ENCODE measurements at regions not wholly inside any gene's neighbourhood (a gene's known extent, or its start where the extent isn't known, plus 50 kb on each side); places are given as distances from the start of the nearest gene placed in this dataset.

DNA sequence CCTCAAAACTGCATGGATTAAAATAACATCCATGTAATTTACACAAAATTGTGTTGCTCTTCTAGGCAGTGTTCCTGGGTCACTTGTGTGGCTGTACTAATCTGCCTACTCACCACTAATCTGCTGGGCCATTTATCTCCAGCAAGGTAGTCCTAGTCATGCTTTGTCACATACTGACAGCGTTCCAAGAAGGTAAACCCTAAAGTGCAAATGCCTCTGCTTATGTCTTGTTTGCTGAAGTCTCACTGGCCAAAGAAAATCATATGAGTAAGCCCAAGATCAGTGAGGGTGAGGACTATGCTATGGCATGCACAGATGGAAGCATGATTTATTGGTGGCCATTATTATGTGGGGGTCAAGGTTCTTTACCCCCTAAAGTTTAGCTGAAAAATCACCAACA is 630.2 kb upstream of the LUZP2 start:
- no peaks in the 10 kb centered on the region for H4K20me1 ChIP-seq (ENCODE audit: control insufficient read depth, extremely low read depth, insufficient read depth, low read length)
- peak in 1 of 2 donors; percentile 50 for DNase-seq (ENCODE audit: low read depth in 2 of 2)

DNA sequence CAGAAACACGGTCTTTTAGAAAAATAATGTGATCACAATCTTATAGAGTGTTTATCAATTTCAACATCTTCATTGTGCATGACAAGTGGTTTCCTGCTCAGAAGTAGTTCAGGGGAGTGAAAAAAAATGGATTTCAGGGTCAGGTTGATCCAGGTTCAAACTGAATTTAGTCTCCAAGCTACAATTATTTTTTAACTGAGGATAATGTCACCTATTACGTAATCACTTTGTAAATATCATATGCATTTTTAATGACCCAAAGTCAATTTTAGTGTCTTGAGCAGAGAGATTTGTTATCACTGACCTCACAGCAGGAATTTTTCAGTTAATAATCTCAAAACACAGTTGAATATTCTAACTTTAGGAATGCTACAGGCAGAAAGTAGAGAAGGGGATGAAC is 627.2 kb upstream of the LUZP2 start:
- no peaks in the 10 kb centered on the region for H4K20me1 ChIP-seq (ENCODE audit: control insufficient read depth, extremely low read depth, insufficient read depth, low read length)
- DNase-seq (ENCODE audit: low read depth in 2 of 2): no peak
- no peaks in the 10 kb centered on the region for H3K27me3 ChIP-seq (ENCODE audit: control insufficient read depth, insufficient read depth, low read length)
- no peaks in the 10 kb centered on the region for H3K9me3 ChIP-seq (ENCODE audit: control insufficient read depth, insufficient read depth, low read depth, low read length)
- no peaks in the 10 kb centered on the region for H3K79me2 ChIP-seq (ENCODE audit: control insufficient read depth, insufficient read depth, low read length)
- no peak for TF ChIP-seq EZH2 (IDR thresholded peaks at IDR 0.05; ENCODE audit: low read length, missing control alignments)
- TF ChIP-seq, protein P1, sequence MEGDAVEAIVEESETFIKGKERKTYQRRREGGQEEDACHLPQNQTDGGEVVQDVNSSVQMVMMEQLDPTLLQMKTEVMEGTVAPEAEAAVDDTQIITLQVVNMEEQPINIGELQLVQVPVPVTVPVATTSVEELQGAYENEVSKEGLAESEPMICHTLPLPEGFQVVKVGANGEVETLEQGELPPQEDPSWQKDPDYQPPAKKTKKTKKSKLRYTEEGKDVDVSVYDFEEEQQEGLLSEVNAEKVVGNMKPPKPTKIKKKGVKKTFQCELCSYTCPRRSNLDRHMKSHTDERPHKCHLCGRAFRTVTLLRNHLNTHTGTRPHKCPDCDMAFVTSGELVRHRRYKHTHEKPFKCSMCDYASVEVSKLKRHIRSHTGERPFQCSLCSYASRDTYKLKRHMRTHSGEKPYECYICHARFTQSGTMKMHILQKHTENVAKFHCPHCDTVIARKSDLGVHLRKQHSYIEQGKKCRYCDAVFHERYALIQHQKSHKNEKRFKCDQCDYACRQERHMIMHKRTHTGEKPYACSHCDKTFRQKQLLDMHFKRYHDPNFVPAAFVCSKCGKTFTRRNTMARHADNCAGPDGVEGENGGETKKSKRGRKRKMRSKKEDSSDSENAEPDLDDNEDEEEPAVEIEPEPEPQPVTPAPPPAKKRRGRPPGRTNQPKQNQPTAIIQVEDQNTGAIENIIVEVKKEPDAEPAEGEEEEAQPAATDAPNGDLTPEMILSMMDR (conservative IDR thresholded peaks at IDR 0.05 in 1 of 2, IDR thresholded peaks at IDR 0.05 in 1 of 2; ENCODE audit: low read depth in 1 of 2, low read length in 2 of 2): no peak
- H3K36me3 ChIP-seq (ENCODE audit: control insufficient read depth, insufficient read depth, low read length): no peaks in the 10 kb centered on the region
- no peak overlapping the region for H3K9ac ChIP-seq (ENCODE audit: insufficient read depth, low read length)
- no peak overlapping the region for H2AFZ ChIP-seq (ENCODE audit: low read length)
- no peak overlapping the region for H3K4me3 ChIP-seq (replicated peaks in 1 of 4; ENCODE audit: control extremely low read depth in 1 of 4, insufficient read depth in 1 of 4, low read depth in 3 of 4, low read length in 4 of 4)
- H3K4me1 ChIP-seq (ENCODE audit: control insufficient read depth, extremely low read depth, insufficient read depth, low read length): no peaks in the 10 kb centered on the region
- no peak overlapping the region for H3K27ac ChIP-seq (ENCODE audit: insufficient read depth, low read length)
- no peak overlapping the region for H3K4me2 ChIP-seq (ENCODE audit: extremely low read depth, insufficient read depth, low read length)

More for the DNA sequence above, 630.2 kb upstream of the LUZP2 start:
- no peak overlapping the region for H3K9ac ChIP-seq (ENCODE audit: insufficient read depth, low read length)
- no peak overlapping the region for H3K27ac ChIP-seq (ENCODE audit: insufficient read depth, low read length)
- H3K4me1 ChIP-seq (ENCODE audit: control insufficient read depth, extremely low read depth, insufficient read depth, low read length): no peaks in the 10 kb centered on the region
- no peak for TF ChIP-seq EZH2 (IDR thresholded peaks at IDR 0.05; ENCODE audit: low read length, missing control alignments)
- H2AFZ ChIP-seq (ENCODE audit: low read length): no peak overlapping the region
- H3K27me3 ChIP-seq (ENCODE audit: control insufficient read depth, insufficient read depth, low read length): no peaks in the 10 kb centered on the region
- H3K79me2 ChIP-seq (ENCODE audit: control insufficient read depth, insufficient read depth, low read length): no peaks in the 10 kb centered on the region
- no peak overlapping the region for H3K4me2 ChIP-seq (ENCODE audit: extremely low read depth, insufficient read depth, low read length)
- H3K4me3 ChIP-seq (replicated peaks in 1 of 4; ENCODE audit: control extremely low read depth in 1 of 4, insufficient read depth in 1 of 4, low read depth in 3 of 4, low read length in 4 of 4): no peak overlapping the region
- no peaks in the 10 kb centered on the region for H3K36me3 ChIP-seq (ENCODE audit: control insufficient read depth, insufficient read depth, low read length)
- no peaks in the 10 kb centered on the region for H3K9me3 ChIP-seq (ENCODE audit: control insufficient read depth, insufficient read depth, low read depth, low read length)

DNA sequence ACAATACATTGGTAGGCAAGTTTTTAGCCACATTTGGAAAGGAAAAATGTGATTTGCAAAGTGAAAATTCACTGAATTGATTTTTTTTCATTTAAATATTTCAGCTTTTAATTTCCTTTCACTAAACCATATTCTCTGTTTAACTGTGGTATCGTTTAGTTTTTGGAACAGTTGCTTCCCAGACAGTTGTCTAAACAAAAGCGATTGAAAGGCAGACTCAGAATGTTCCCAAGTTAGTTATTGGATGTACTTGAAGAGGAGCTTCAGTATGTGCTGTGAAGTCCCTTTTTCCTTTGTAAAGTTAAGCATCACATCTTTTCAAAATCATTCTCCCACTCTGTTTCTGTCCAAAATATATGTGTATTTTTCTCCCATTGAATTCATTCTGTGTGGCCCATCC is 623.4 kb upstream of the LUZP2 start:
- Histone ChIP-seq H3K4me2 (ENCODE audit: extremely low read depth, insufficient read depth, low read length) (no peak overlapping the region), H3K4me3 (replicated peaks in 1 of 4; ENCODE audit: control extremely low read depth in 1 of 4, insufficient read depth in 1 of 4, low read depth in 3 of 4, low read length in 4 of 4) (no peak overlapping the region), H3K9me3 (ENCODE audit: control insufficient read depth, insufficient read depth, low read depth, low read length) (no peaks in the 10 kb centered on the region), H2AFZ (ENCODE audit: low read length) (no peak overlapping the region), H3K79me2 (ENCODE audit: control insufficient read depth, insufficient read depth, low read length) (no peaks in the 10 kb centered on the region), H3K36me3 (ENCODE audit: control insufficient read depth, insufficient read depth, low read length) (no peaks in the 10 kb centered on the region), H3K27me3 (ENCODE audit: control insufficient read depth, insufficient read depth, low read length) (no peaks in the 10 kb centered on the region), H3K4me1 (ENCODE audit: control insufficient read depth, extremely low read depth, insufficient read depth, low read length) (no peaks in the 10 kb centered on the region), H3K27ac (ENCODE audit: insufficient read depth, low read length) (no peak overlapping the region), H4K20me1 (ENCODE audit: control insufficient read depth, extremely low read depth, insufficient read depth, low read length) (no peaks in the 10 kb centered on the region), H3K9ac (ENCODE audit: insufficient read depth, low read length) (no peak overlapping the region)
- DNase-seq (ENCODE audit: low read depth in 2 of 2): no peak
- TF ChIP-seq EZH2 (IDR thresholded peaks at IDR 0.05; ENCODE audit: low read length, missing control alignments): no peak
- TF ChIP-seq, protein P1 (conservative IDR thresholded peaks at IDR 0.05 in 1 of 2, IDR thresholded peaks at IDR 0.05 in 1 of 2; ENCODE audit: low read depth in 1 of 2, low read length in 2 of 2): no peak
